ENCODE measurements at regions not wholly inside any gene's neighbourhood (a gene's known extent, or its start where the extent isn't known, plus 50 kb on each side); places are given as distances from the start of the nearest gene placed in this dataset.

DNA sequence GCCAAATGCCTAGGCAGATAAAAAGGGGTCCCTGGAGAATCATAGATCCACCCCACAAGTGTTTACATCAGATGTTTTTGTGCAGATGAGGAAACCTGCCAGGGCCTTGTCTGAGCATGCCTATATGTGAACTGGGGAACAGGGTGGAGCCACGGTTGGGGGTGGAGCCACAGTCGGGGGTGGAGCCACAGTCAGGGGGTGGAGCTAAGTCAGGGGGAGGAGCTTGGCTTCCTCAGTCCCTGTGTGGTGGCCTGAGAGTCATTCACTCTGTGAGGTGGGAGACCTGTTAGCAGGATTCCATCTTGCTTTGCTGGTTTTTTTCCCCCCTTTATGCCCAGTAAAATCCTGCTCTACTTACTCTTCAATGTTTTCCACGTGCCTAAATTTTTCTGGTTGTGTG lies 57.8 kb upstream of the TGFBR2 start:
- Histone ChIP-seq H3K27me3 (no peaks in the 10 kb centered on the region), H3K36me3 (no peaks in the 10 kb centered on the region), H3K9me3 (no peaks in the 10 kb centered on the region), H3K4me3 (no peak overlapping the region)
- DNase-seq: no peak

DNA sequence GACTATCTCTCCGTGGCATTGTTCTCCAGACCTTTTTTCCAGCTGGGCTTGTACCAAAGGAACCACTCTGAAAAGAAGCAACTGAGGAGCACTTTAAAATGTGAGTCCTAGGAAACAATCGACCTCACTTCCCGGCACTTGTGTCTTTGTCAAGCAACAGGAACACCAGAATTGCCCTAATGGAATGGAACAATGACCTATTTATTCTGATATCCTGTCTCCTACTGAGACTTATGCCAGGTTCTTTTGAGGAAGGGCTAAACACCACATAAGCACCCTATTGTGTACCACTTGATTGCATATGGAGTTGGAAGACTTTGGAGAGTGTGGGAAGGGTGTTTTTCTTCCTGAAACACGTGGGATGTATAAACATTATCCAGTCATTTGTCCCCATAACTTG lies 56.8 kb upstream of the TGFBR2 start:
- Histone ChIP-seq H3K9me3 (no peaks in the 10 kb centered on the region), H3K4me3 (no peak overlapping the region), H3K27me3 (no peaks in the 10 kb centered on the region), H3K36me3 (no peaks in the 10 kb centered on the region)
- DNase-seq: no peak

DNA sequence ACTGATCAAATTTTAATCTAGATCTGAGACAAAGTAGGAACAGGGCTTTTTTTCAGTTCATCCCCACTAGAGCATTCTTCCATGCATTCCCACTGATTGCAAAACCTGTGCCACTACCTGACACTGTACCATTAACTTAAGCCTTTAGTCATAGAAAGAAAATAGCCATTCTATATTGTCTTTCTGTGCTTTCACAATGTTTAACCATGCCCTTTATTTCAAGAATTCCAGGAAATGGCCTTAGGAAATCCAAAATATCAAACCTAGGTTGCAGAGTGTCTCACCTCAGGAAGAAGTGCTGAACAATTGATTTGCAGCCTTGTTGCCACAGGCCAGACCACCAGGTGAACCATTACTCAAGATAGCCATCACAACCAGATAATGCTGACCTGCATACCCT lies 56.2 kb upstream of the TGFBR2 start:
- no peaks in the 10 kb centered on the region for H3K9me3 ChIP-seq
- no peaks in the 10 kb centered on the region for H3K27me3 ChIP-seq
- no peaks in the 10 kb centered on the region for H3K36me3 ChIP-seq
- H3K4me3 ChIP-seq: no peak overlapping the region
- no peak for DNase-seq

DNA sequence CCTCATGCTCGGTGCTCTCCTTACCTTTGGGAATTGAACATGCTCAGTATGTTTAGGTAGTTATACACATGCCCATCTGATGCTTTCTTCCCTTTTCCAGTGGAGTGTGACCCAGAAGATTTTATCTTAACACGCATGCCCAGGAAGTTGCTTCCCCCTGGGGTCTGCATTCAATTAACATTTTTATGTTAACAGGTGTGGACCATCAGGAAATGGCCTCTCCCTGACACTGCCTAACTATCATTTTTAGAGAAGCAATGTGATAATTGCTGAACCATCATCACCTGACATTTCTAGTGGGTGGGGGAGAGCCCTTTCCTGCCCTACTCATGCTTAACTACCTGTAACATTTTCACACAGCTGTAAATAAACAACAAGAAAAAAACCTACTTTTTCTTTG lies 55.1 kb upstream of the TGFBR2 start:
- Histone ChIP-seq H3K9me3 (no peaks in the 10 kb centered on the region), H3K36me3 (no peaks in the 10 kb centered on the region), H3K4me3 (no peak overlapping the region), H3K27me3 (no peaks in the 10 kb centered on the region)
- DNase-seq: no peak

DNA sequence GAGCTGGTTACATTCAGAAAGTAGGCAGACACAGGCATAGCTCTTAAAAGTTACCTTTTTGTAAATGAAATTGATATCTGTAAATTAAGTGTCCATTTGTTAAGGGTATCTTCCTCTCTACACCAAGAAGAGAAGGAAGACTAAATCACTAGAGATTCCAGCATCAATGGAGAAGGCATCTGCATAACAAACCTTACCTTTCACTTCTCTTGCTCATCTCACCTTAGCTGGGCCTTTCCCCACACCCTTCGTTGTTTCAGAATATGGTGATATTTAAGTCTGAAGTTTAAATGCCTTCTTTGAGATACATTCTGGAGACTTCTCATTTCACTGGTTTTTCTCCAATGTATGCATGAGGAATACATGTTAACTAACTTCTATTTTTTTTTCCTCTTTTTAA lies 54.5 kb upstream of the TGFBR2 start:
- DNase-seq: no peak
- Histone ChIP-seq H3K36me3 (no peaks in the 10 kb centered on the region), H3K27me3 (no peaks in the 10 kb centered on the region), H3K9me3 (no peaks in the 10 kb centered on the region), H3K4me3 (no peak overlapping the region)

DNA sequence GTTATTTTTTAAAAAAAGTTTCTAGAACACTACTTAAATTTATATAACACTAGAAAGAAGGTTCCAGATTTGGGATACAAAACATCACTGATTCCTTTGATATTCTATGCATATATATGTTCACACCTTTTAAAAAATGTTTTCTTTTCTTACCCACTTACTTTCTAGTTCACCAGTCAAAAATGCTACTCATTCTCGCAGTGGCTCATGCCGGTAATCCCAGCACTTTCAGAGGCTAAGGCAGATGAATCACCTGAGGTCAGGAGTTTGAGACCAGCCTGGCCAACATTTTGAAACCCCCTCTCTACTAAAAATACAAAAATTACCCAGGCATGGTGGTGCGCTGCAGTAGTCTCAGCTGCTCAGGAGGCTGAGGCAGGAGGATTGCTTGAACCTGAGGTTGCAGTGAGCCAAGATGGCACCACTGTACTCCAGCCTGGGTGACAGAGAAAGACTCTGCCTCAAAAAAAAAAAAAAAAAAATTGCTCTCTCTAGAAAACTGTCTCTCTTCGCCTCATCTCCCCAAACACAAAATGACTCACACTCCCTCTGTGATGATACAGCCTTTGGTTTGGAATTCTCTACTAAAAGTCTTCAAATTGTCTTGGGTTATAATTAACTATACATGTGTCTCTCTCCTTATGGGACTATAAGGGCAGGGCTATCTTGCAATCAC lies 52.6 kb upstream of the TGFBR2 start:
- H3K9me3 ChIP-seq: no peaks in the 10 kb centered on the region
- no peak overlapping the region for H3K4me3 ChIP-seq
- H3K27me3 ChIP-seq: no peaks in the 10 kb centered on the region
- no peak for DNase-seq
- no peaks in the 10 kb centered on the region for H3K36me3 ChIP-seq

DNA sequence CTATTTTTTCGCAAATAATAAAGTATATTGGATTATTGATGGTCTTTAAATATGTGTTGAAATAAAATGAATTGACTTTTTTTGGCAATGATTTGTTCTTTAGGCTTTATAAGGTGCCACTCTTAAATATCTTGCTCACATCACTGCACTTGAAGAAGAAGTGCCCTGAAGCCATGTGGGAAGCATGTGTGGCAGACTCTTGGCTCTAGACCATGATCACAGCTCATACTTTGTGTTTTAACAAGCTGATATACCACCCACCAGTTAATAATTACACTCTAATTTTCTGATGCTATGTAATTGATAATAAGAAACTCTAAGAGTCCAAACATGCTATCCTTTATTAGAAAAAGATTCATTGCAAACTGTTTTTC lies 52.1 kb upstream of the TGFBR2 start:
- no peak for DNase-seq
- Histone ChIP-seq H3K36me3 (no peaks in the 10 kb centered on the region), H3K4me3 (no peak overlapping the region), H3K27me3 (no peaks in the 10 kb centered on the region), H3K9me3 (no peaks in the 10 kb centered on the region)

DNA sequence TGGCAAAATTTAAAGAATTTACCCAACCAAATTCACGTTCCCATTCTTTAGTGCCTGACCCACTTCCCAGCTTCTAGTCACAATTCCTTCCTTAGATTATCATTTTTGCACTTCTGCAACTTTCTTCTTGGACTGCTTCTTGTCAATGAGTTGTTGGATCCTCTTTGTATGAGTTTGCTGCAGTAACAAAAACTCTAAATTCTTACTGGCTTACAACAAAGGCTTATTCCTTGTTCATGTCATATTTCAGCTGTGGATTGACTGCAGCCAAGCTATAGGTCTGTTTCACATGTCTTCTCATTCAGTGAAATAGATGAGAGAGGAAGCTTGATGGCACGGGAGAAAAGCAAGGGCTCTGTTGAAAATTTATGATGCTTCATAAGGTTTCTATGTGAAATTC lies 50.4 kb upstream of the TGFBR2 start:
- H3K9me3 ChIP-seq: no peaks in the 10 kb centered on the region
- DNase-seq: no peak
- no peaks in the 10 kb centered on the region for H3K36me3 ChIP-seq
- H3K27me3 ChIP-seq: no peaks in the 10 kb centered on the region
- H3K4me3 ChIP-seq: no peak overlapping the region

Measured in MG63 (cell line).